GM19463 (cell line): ENCODE measurements at regions not wholly inside any gene's neighbourhood (a gene's known extent, or its start where the extent isn't known, plus 50 kb on each side); places are given as distances from the start of the nearest gene placed in this dataset.

Source experiments
- ATAC-seq: cut with Tn5 transposase; IDR thresholded peaks from one replicate; pipeline ENCODE4 v1.9.1; 2021; ENCODE audit warnings: mild to moderate bottlenecking, moderate library complexity; ENCODE audit not compliant: unreplicated experiment

DNA sequence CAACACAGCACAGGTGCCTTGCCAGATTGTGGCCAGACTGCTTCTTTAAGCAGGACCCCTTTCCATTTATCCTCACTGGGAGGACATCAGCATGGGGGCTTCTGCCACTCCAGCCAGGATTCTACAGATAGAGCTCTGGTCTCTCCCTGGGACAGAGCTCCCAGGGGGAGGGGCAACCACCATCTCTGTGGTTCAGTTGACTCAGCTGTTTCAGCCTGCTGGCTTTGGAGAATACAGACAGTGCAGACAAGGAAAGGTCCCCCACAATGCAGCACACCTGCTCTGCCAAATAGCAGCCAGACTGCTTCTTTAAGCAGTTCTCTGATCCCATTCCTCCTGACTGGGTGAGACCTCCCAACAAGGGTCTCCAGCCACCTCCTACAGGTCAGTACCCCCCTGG is 132.8 kb downstream of the OR2K2 start:
- ATAC-seq, result no peak

DNA sequence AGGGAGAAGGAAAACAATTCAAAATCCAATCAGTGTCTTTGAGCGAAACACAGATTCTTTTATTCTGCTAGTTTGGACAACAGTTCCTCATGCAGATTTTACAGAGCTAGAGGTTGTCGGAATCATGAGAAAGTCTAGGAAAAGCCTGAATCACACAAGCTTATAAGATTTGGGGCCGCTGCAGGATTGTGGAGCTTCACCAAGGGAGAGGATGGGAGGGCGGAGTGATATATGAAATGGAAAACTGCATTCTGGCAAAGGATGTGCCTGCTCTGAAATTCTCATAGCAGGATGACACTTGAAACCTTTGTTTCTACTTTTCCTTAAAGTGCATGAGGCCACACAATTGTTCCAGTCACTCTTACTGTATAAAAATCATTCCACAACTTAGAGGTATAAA is 134.3 kb downstream of the OR2K2 start:
- ATAC-seq, result no peak

DNA sequence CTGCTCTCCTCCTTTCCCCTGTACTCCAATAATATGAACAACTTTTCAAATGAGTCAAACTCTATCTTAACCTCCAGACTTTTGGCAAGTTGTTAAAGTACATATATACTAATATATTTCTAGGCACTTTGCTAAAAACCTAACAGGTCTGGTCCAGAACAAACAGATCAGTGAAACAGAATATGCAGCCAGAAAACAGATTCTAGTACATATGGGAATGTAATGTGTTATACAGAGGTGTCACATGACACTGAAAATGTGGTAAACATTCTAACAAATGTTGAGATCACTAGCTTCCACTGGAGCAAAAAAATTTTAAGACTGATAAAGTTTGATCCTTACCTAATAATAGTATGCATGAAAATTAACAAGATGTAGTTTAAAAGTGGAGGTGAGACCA is 136.9 kb downstream of the OR2K2 start:
- ATAC-seq, result no peak

DNA sequence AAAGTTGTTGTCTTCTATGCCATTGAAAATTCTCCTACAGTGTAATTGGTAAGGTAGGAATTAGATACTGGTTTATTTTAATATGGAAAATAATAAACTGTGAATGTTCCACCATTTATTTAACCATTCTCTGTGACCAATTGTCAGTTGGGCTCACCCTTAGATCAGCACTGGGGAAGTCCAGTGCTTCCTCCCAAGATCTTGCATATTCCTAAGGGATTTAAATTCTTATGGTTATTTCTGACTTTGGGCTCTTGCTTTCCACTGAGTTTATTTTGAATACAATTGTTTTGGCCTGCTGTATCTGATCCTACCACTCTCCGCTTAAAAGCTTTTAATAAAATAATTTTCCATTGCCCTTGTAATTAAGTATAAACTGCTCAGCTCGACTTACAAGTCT is 137.4 kb downstream of the OR2K2 start:
- no peak for ATAC-seq

DNA sequence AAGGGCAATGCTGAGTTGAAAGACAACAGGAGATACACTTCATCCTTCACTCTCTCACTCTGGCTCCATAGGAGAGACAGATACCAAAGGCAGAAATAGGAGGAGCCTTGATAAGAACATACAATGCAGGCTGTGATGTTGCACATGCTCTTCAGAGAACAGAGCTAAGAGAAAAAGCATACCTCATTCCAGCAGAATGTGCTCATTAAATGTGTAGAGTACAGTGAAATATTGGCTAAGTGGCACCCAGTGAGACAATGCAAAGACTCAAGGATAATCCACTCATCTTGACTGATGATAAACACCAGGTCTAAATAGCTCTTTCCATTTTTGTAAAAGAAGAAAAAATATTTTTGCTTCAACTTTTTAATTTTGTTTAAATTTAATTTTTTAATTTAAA is 139.7 kb downstream of the OR2K2 start:
- ATAC-seq, result no peak

DNA sequence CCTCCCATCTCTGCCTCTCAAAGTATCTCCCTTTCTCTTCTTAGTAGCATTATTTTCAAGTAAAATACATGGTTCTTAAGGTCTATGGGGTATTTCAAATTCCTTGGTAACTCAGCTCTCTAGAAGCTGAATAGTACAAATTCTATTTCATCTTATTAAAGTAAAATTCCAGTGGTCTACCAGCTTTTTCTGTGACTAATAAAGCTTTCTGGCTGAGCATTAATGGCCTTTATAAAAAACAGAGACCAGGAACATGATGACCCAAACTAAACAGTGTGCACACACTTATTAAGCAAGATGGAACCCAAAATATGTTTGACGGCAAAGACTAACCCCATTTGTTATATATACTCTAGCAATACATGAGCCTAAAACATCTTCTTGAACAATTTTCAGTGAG is 142.6 kb downstream of the OR2K2 start:
- no peak for ATAC-seq

DNA sequence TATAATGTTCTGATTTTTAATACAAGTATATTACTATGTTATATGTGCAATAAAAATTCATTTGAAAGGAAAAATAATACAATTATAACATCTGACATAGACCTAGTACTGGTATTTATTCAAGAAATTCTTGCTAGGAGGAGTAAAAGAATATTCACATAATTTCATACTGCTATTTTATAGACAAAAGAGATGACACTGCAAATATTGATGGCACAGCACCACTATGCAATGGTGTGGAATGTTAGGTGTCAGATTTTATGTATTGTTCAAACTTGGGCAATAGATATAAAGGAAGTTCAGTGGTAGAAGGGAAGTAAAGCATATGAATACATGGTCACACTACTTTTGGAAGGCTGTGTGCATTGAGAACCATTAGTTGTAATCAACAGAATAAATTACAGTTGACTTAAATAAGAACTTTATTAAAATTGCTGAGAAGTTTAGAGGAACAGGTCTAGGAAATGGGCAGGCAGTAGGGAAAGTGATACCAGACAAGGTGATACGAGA is 143.9 kb downstream of the OR2K2 start:
- ATAC-seq, result no peak

DNA sequence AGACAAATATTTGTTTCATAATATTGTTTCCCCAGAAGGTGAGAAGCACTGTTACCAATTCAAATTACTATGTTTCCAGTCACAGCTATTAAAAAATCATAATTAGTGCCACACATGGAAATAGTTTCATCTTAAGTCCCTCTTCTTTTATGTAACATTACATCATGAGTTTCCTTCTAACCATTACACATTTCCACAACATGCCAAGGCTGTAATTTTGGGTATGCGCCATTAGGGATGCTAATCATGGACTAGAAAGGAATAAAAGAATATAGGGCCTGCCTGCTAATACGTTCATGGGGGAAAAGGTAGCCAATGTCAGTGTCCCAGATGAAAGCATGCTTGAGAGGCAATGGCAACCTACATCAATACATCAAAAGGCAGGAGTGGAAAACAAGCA is 142.5 kb upstream of the LPAR1 start:
- ATAC-seq, result no peak

DNA sequence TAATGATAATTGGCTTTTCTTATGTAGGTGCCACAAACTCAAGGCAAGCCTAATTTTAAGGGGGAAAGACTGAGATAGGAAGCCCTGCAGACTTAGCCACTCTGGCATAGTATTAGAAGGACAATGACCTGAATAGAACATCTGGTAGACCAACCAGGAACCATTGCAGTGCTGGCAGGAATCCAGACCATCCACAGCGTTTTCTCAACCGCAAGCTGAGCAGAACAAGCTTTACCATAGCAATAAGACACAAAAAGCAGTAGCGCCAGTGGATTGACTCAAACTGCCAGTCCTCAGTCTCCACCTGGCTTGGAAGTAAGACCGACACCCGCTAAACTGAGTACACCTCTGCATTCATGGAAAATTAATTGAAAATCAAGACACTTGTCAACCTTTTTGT is 141.3 kb upstream of the LPAR1 start:
- peak; percentile 57 for ATAC-seq

DNA sequence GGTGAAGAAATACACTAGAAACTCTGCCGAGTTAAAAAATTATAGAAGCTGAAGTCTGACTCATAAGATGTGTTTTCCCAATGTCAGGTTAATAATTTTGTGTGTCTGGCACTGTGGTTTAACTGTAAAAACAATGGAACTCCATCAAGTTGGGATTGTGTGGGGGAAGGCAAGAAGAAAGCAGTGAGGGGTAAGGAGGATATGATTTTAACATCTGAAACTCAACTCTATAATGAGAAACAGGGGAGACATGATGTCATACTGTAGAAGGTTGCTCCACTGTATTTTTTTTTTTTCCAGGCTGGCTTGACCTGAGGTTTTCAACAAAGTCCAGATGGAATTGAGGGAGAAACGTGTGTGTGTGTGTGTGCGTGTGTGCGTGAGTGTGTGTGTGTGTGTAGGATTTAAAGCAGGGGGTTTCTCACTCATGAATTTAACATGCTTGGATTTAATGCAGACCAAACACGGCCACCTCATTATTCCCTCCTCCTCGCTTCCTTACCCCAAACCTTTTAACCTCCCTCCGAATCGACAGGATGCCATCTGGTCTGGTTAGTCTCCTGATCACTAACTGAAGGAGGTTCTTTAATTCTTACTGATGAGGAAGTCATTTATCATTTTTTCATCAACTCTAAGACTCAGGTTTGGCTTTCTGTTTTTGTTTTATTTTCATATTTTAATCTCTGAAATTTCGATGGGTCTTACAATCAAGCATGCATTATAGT is 140.2 kb upstream of the LPAR1 start:
- ATAC-seq, result no peak

DNA sequence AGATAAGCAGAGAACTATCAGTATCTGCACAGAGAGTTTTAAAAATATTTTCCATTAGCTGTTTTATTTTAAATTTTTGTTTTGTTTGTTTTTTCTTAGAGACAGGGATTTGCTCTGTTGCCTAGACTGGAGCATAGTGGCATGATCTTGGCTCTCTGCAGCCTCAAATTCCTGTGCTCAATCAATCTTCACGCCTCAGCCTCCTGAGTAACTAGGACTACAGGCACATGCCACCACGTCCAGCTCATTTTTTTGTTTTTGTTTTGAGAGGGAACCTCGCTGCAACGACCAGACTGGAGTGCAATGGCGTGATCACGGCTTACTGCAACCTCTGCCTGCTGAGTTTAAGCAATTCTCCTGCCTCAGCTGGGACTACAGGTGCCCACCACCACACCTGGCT is 138.2 kb upstream of the LPAR1 start:
- no peak for ATAC-seq

DNA sequence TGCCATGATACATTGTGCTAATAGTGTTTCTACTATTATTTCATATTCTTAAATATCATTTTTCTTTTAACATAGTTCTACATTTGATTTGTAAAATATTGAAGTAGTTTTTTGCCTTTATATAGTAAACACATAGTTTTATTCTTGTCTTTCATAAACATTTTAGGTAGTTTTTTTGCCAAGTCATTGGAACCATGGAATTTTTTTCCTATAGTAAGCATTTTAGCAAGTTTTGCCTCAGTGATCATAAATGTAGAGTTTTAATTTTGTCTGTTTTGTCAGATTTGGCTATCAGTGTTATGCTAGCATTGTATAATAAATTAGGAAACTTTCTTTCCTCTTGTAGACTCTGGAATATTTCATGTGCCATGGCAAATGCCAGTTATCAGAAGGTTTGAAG is 137.1 kb upstream of the LPAR1 start:
- ATAC-seq, result no peak

DNA sequence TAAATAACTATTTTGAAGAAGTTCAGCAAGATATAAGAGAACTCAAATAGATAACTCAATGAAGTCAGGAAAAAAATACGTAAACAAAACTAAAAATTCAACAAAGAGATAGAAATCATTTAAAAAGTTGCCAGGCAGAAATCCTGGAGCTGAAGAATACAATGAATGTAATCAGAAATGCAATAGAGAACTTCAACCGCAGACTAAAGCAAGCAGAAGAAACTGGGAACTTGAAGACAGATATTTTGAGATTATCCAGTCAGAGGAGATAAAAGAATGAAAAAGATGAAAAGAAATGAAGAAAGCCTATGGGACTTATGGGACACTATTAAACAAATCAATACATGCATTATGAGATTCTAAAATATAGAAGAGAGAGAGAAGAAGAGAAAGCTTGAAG is 129.1 kb upstream of the LPAR1 start:
- no peak for ATAC-seq

DNA sequence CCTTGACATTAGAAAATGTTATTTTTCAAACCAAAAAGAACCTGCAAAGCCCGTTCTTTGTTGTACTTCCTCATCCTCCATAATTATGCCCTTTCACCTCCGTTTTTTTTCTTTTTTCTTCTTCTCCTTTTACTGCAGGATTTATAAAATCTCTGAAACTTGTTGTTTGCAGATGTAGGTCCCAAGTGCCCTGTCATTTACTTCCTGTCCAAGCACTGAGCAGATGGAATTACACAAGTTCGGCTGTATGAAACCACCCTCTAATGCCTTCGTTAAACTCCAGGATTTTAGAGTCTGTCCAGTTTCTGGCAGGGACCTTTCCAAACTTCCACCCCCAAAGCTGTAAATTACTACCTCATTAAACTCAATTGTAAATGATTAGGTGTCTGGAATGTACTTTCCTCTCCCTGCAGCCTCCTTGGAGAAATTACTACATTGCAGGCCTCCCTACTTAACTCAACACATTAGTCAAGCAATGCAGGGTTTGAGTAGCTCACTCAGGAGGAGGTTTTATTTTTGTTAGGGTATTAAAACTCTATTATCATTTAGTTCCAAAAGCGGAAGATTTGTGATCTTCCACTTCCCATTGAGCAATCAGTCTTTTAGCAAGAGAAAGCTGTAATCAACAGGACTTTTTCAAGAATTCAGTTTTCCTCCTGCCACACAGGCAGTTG is 125.6 kb upstream of the LPAR1 start:
- ATAC-seq, result no peak

DNA sequence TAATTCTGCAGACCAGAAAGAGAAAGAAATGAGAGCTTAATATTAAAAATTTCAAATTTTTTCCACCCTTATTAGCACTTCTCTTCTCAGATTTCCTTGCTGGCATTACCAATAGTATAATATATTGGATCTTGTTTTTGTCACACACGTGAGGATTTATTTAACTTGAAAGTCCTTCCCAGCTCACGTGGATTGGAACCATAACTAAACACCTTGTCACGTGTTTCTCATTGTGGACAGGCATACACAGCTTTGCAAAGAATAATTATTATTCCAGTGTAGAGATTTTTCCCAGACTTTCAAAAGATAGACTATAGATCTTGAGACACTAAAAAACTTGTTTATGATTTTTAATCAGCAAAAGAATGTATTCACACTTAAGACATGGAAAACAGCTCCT is 123.8 kb upstream of the LPAR1 start:
- no peak for ATAC-seq

DNA sequence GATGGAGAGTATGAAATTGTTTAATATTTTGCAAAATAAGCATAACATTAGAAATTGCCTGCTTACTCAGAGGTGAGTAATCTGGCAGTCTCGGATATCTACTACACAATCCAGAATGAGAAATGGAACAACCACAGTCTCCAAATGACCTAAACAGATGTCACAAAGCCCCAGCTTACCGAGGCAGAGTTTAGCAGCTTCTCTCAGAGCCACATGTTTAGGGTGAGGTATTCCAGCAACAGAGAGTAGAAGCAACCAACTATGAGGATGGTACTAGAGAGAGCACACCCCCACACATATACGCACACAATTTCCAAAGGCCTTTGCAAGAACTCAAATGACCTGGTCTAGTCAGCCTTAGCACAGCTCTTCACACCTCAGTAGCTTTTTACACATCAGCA is 122.7 kb upstream of the LPAR1 start:
- no peak for ATAC-seq

DNA sequence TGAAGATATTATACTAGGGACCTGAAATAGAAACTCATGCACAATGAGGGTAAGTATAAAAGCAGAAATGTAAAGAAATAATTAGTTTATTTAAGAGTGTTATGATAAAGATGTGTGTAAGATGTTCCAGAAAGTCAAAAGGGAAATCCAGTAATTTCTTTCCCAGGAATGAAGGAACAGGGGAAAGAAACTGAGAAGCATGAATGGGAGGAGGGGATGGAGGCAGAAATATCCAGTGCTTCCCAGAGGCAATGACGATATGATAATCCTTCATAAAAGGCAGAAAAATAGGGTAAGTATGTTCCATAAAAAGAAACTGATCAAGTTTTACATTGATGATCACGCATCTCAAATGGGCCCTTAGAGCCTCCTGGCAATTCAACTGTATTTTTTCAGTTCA is 120.7 kb upstream of the LPAR1 start:
- no peak for ATAC-seq

DNA sequence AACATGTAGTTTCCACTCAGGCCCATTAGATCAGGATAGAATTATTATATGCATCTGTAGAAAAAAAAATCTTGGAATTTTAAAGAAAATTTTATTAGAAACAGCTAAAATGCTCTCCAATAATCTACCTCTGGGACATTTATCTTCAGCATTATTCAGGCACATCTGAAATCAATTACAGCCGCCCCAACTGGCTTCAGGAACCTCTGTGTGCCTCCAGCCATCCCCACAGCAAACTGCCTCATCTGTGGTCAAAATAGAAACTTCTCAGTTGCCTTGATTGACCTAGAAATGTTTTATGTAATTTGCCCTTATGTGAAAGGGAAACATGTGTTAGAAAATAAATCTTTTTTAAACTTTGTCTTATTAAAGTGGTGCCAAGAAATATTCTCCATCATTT is 120.1 kb upstream of the LPAR1 start:
- no peak for ATAC-seq

DNA sequence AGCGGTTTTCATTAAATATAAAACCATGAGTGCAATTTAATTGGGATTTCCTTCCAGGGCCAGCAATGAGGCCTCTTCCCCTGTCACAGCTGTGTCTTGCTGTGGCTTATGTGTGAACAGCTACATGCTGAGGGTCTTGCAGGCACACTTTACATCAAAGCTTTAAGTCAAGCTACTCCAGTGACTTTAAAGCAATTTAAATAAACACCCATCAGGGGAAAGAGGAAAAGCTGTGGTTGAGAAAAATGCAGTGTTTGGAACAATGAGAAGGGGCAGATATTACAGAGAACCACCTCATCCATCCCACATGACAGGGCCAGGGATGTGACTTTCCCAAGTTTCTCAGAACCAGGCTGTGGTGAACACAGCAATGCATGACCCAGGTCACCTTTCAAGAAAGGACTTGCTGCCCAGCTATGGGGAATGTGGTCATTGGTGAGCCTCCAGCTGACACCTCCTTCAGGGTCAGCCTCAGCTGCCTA is 115.9 kb upstream of the LPAR1 start:
- ATAC-seq, result no peak

DNA sequence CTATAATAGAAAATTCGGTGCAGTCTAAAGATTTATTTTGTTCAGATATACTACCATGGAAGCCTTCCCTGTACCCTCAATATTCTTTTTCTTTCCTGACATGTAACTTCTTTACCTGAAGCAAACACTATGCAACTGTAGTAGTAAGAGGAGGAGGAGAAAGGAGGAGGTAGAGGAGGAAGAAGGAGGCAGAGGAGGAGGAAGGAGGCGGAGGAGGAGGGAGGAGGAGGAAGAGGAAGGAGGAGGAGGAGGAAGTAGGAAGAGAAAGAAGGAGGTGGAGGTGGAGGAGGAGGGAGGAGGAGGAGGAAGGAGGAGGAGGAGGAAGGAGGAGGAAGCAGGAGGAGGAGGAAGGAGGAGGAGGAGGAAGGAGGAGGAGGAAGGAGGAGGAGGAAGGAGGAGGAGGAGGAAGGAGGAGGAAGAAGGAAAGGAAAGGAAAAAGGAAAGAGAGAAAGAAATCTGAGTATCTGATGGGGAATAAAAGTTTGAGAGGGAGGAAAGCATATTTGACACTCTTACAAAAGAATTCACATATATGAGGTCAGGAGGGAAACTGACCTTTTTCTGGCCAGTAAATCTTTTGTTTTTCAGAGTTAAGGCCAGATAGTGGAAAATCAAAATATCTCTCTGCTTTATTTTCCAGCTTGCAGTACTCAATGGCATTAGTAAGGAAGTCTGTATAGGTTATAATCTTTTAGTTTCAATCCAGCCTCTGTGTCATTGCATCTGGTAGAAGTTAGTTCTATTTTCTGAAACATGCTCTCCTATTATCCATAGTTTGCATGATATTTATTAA is 114.5 kb upstream of the LPAR1 start:
- ATAC-seq, result no peak

DNA sequence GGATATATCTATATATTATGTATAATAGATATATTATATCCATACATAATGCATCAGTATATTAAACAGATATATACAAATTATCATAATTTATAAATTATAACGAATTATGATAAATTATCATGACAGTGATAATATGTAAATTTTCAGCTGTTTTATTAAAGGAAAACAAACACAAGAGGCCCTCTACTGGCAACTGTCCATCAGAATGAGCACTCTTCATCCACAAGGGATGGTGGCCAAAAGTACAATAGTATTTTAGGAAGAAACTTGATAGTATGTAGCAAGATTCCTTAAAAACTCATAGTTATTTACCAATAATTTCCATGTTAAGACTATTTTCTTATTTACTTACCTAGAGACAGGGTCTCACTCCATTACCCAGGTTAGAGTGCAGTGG is 113.3 kb upstream of the LPAR1 start:
- ATAC-seq, result no peak

DNA sequence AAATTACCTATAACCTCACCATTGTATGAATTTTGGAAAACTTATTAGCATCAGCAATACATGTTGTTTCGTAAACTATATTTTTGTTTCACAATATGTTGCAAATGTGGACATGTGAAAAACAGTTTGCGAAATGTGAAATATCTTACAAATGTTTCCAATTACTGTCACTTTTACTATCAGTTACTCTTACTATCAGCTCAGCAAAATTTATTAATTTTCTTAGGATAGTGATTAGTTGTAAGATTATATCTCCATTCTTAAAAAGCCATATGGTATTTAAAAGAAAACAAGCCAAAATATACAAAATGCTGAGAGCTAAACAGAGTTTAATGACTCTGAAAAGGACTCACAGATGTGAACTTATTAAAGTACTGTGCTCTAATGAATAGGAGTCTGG is 111.9 kb upstream of the LPAR1 start:
- ATAC-seq, result no peak
